ENCODE measurements at regions not wholly inside any gene's neighbourhood (a gene's known extent, or its start where the extent isn't known, plus 50 kb on each side); places are given as distances from the start of the nearest gene placed in this dataset.

DNA sequence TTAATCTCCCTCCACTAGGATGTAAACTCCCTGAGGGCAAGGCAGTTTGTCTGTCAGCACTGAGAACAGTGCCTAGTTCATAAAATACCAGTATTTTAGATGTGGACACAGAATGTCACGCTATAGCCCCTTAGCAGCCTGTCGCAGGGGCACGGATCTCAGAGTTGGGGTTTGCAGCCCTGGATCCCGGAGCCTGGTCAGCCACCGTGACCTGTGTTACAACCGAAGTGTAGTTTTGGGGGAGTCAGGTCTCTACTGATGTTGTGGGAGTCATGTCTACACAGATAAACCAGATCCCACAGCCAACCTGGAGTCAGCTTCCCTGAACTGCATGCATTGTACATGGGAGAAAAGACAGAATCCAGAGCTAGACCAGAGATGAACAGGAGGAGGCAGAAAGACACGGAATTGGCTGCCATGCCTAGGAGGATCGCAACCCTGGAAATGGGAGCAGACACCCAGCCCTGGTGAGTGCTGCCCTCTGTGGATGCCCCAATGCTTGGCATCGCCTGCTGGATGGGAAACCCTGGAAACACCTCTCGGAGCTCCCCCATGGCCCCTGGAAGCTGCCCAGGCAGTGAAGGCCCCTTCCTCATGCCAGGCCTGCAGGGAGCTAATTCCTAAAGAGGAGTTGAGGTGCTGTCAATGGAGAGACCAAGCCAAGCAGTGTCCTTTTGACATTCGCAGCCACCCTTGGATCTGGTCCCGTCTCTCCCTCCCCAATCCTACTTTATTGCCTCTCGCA lies 851.3 kb downstream of the TBC1D22A start:
- TF ChIP-seq CTCF (IDR thresholded peaks at IDR 0.05) (no peak), ZFX (IDR thresholded peaks at IDR 0.05; ENCODE audit: borderline replicate concordance) (no peak)
